Hematopoietic multipotent progenitor cell (in vitro differentiated cells): ENCODE measurements at regions not wholly inside any gene's neighbourhood (a gene's known extent, or its start where the extent isn't known, plus 50 kb on each side); places are given as distances from the start of the nearest gene placed in this dataset.
"Not testable (repeated sequence)": the region's sequence is repeated elsewhere in the genome, so short reads cannot be mapped to it uniquely, and the experiment has no call there.

ENCODE experiments used
- DNase-seq, 3 donors: peaks; one replicate each; pipeline ENCODE4 v3.0.0-alpha.2; 2011 to 2015; ENCODE audit warnings: low read depth in 2 of 3, low spot score in 2 of 3

- DNase-seq: no peak
Measured at GRCh38 chr14:44388306-44388705, 118.8 kb downstream of the FSCB start.

- DNase-seq: no peak
Measured at GRCh38 chr14:44385906-44386305, 121.2 kb downstream of the FSCB start.

- DNase-seq: not testable (repeated sequence)
Measured at GRCh38 chr14:44385296-44385695, 121.8 kb downstream of the FSCB start.

- DNase-seq: not testable (repeated sequence)
Measured at GRCh38 chr14:44384601-44385293, 122.3 kb downstream of the FSCB start.

- no peak for DNase-seq
Measured at GRCh38 chr14:44384093-44384492, 123.0 kb downstream of the FSCB start.

GRCh38 chr14:44383636-44384035, 123.4 kb downstream of the FSCB start:
- no peak for DNase-seq

- DNase-seq: no peak
Measured at GRCh38 chr14:44379292-44379977, 127.6 kb downstream of the FSCB start.

- DNase-seq: no peak
Measured at GRCh38 chr14:44374906-44375305, 132.2 kb downstream of the FSCB start.

- no peak for DNase-seq
Measured at GRCh38 chr14:44372807-44373489, 134.1 kb downstream of the FSCB start.

- DNase-seq: no peak
Measured at GRCh38 chr14:44372231-44372630, 134.9 kb downstream of the FSCB start.

GRCh38 chr14:44370727-44371126, 136.4 kb downstream of the FSCB start:
- DNase-seq: no peak

GRCh38 chr14:44369401-44370123, 137.5 kb downstream of the FSCB start:
- DNase-seq: no peak

- DNase-seq: no peak
Measured at GRCh38 chr14:44361083-44361482, 146.0 kb downstream of the FSCB start.

- DNase-seq: no peak
Measured at GRCh38 chr14:44353805-44354204, 153.3 kb downstream of the FSCB start.

GRCh38 chr14:44352201-44352600, 154.9 kb downstream of the FSCB start:
- no peak for DNase-seq

- DNase-seq: no peak
Measured at GRCh38 chr14:44347316-44347715, 159.8 kb downstream of the FSCB start.

GRCh38 chr14:44341116-44341515, 166.0 kb downstream of the FSCB start:
- no peak for DNase-seq

- DNase-seq: no peak
Measured at GRCh38 chr14:44339862-44340261, 167.2 kb downstream of the FSCB start.

GRCh38 chr14:44339231-44339630, 167.9 kb downstream of the FSCB start:
- no peak for DNase-seq

GRCh38 chr14:44317441-44317746, 189.7 kb downstream of the FSCB start:
- DNase-seq: no peak

- DNase-seq: no peak
Measured at GRCh38 chr14:44316647-44317440, 190.2 kb downstream of the FSCB start.
